HG02610 (cell line): ENCODE measurements at regions not wholly inside any gene's neighbourhood (a gene's known extent, or its start where the extent isn't known, plus 50 kb on each side); places are given as distances from the start of the nearest gene placed in this dataset.

Source experiments
- ATAC-seq: cut with Tn5 transposase; IDR thresholded peaks from one replicate; pipeline ENCODE4 v1.9.1; 2021; ENCODE audit warnings: mild to moderate bottlenecking, moderate library complexity; ENCODE audit not compliant: unreplicated experiment

GRCh38 chr2:103010751-103011150 lies 248.9 kb downstream of the TMEM182 start:
- no peak for ATAC-seq

GRCh38 chr2:103012590-103012989 lies 250.8 kb downstream of the TMEM182 start:
- ATAC-seq, result no peak

- ATAC-seq, result no peak
Measured at GRCh38 chr2:103025056-103025455, 263.2 kb downstream of the TMEM182 start.

GRCh38 chr2:103028181-103028580 lies 266.4 kb downstream of the TMEM182 start:
- ATAC-seq, result no peak
